ENCODE measurements at regions not wholly inside any gene's neighbourhood (a gene's known extent, or its start where the extent isn't known, plus 50 kb on each side); places are given as distances from the start of the nearest gene placed in this dataset.
"Not testable (repeated sequence)": the region's sequence is repeated elsewhere in the genome, so short reads cannot be mapped to it uniquely, and the experiment has no call there.

GRCh38 chr21:27397578-27397977 is 430.7 kb upstream of the ADAMTS5 start:
- no peak for DNase-seq

DNA sequence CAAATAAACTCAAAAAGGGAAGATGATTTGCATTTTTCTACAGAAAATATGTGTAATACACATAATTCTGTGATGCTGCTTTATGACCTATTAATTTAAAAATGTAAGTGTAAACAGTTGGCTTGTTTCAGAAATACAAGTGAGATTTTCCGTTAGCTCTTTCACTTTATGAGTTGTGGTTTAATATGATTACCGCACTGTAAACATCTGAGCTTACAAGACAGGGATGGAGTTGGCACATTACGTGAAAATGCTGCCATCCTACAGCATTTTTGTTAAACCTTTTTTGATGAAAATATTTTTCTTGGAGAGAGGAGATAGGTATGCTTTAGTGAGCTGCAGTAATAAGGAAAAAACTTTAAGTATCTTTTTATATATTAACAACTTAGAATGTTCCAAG is 426.8 kb upstream of the ADAMTS5 start:
- DNase-seq, result no peak

GRCh38 chr21:27391990-27392389 is 425.1 kb upstream of the ADAMTS5 start:
- DNase-seq, result no peak

GRCh38 chr21:27390384-27390783 is 423.5 kb upstream of the ADAMTS5 start:
- DNase-seq, result no peak

DNA sequence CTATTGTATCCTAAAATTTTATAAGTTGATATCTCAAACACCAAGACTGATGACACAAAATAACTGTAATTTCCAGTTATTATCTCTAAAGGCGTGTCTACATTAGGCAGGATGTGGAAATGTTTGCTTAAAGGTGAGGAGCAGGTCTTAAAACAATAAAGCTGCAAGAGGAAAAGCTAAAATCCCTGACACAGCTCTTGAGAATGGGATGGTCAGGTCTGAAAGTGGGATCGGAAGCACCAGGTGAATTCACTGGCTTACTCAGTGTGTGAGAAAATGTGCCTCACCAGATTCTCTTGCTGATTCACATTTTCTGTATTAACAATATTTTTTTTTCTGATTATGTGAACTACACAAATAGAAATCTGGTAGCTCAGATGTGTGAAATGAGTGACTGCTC is 421.9 kb upstream of the ADAMTS5 start:
- DNase-seq, result no peak

DNA sequence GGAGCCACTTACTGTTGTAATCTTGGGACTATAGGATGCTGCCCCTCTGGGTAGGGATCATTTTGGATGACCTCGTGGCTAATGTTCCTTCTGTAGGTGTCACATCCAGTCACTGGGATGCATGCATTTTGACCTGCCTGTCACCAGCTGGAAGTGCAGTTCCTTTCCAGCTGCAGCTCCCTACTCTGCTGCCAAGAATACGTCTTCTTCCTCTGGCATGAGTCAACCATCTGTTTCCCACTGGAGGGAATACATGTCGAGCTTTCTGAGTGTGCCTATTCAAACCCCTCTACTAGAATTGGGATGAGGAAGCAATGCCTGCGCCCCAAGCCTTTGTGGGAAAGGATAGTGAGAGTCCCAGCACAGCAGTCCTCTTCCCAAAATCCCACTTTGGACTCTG is 415.5 kb upstream of the ADAMTS5 start:
- DNase-seq, result no peak

GRCh38 chr21:27380303-27380702 is 413.4 kb upstream of the ADAMTS5 start:
- DNase-seq, result peak; percentile 19

GRCh38 chr21:27379354-27379753 is 412.5 kb upstream of the ADAMTS5 start:
- DNase-seq, result no peak

GRCh38 chr21:27372381-27372780 is 405.5 kb upstream of the ADAMTS5 start:
- DNase-seq, result no peak

DNA sequence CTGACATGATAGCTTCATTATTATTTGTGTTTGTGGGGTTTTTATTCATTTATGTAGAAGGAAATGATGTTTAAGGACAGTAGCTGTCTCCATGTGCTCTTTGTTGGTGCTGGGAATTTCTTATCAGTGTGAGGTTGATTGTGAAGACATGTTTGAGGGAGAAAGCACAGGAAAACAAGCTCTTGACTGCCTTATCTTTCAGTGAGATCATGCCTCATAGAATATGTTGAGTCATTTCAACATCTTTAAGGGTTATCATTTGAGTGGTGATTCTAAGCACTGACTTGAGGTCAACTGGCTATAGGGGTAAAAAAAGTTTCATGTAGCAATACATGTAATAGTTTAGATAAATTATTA is 405.1 kb upstream of the ADAMTS5 start:
- no peak for DNase-seq

DNA sequence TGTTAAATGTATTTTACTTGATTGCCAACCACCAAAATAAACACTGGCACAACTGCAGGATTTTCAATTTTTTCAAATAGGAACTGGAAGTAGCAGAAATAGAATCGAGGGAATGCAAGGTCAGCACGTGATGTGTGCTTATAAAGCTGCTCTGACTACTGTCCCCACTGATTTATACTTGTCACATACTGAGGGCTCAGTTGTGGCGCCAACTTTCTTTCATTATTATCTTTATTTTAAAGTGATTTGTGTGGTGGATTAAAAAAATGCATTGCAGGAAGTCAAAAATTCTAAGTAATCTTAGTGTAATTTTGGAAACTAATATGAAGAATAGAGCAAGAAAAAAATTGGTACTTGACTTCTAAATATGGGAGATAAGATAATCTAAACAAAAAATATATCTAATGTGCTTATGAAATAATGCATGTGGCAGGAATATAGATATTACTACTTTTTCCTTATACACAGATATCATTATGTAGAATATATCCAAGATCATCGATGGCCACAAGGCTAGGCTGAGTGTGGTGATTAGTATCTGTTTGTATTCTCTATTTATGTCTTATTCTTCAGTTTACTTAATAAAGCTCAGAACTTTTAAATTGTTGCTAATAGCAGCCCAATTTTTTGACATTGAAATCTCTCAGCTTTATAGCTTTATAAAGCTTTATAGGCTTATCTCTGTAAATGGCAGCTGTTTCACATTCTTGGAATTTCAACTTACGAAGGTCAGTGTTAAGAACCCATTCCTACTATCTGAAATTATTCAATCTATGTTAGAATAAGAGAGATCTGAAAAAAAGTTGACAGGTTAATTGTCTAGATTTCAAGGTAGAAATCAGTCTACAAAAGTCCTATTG is 404.5 kb upstream of the ADAMTS5 start:
- no peak for DNase-seq

GRCh38 chr21:27369978-27370571 is 403.2 kb upstream of the ADAMTS5 start:
- no peak for DNase-seq

GRCh38 chr21:27369234-27369633 is 402.3 kb upstream of the ADAMTS5 start:
- DNase-seq, result no peak

- no peak for DNase-seq
These were observed 399.9 kb upstream of the ADAMTS5 start for GRCh38 chr21:27366646-27367235.

GRCh38 chr21:27366036-27366435 is 399.1 kb upstream of the ADAMTS5 start:
- no peak for DNase-seq

GRCh38 chr21:27365394-27365793 is 398.5 kb upstream of the ADAMTS5 start:
- DNase-seq, result no peak

DNA sequence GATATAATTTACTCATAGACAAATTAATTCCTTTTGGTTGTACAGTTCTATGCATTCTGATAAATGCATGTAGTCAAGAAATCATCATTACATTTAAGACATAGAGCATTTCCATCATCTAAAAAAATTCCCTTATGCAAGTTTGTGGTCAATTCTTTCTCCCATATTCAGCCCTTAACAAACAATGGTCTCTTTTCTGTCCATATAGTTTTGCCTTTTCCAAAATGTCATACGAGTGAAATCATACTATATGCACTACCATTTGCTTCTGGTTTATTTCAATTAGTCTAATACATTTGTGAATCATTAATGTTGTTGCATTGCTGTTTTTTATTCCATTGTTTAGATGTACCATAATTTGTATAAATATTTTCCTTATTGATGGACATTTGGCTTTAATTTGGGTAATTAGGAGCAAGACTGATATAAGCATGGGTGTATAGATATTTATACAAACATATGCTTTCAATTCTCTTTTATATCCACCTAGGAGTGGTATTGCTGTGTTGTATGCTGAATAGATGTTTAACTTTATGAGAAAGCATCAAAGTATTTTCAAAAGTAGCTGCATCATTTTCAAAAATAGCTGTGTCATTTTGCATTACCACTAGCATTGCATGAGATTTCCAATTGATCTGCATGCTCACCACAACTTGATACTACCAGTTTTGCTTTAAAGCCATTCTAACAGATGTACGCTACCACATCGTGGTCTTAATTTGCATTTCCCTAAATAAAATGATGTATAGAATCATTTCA is 397.0 kb upstream of the ADAMTS5 start:
- no peak for DNase-seq

DNA sequence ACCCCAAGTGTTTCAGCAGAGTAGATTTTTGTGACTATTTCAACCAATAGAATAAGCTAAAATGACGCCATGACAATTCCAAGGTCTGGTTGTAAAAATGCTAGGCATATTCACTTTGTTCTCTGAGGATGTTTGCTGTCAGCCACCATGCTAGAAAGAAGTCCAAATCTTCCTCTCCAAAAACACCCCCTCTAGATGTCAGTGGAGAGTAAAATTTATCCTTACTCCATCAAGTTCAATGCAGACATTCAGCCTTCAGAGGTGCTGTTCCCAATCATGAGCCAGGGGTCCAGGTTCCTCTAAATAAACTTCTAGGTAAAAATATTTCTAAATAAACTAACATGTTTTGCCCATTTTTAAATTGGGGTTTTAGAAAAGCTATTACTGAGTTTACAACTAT is 395.4 kb upstream of the ADAMTS5 start:
- DNase-seq, result no peak

DNA sequence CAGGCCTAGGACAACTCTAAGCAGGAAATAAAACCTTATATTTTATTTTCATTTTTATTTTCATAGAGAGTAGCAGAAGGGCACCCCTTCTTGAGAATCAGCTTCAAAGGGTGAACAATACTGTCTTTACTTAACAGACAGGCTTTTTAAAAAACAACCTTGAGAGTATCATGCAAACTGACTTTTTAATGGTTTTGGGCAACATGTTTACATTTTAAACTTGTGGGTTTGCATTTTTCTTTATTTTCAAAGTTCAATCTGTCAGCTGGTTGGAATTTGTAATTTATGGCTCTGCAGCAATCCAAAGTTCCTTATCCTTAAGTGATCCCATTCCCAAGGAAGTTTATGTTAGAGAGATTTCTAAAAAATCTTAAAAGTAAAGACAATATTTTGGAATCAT is 392.3 kb upstream of the ADAMTS5 start:
- DNase-seq, result no peak

- DNase-seq, result no peak
These were observed 386.0 kb upstream of the ADAMTS5 start for GRCh38 chr21:27352885-27353284.

GRCh38 chr21:27346041-27346448 is 379.2 kb upstream of the ADAMTS5 start:
- DNase-seq, result no peak

DNA sequence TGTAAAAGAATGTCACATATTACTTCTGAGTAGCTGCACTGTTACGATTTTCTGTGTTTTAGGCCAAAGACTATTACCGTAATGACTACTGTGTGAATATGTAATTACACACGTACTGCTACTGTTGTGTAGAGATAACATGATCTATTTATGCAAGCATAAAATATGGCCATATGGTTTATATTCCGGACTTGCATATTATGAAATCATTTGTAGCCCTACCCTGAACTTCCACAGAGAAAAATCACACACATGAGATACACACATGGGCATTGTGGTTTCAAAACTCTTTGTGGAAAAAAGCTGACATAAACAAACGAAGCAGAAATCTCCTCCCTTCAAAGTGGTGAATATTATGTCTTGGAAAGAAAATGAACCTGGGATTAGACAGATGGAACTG is 373.0 kb upstream of the ADAMTS5 start:
- no peak for DNase-seq

GRCh38 chr21:27338007-27338406 is 371.1 kb upstream of the ADAMTS5 start:
- DNase-seq, result not testable (repeated sequence)
